ENCODE measurements at regions not wholly inside any gene's neighbourhood (a gene's known extent, or its start where the extent isn't known, plus 50 kb on each side); places are given as distances from the start of the nearest gene placed in this dataset.

GRCh38 chr2:126238251-126238650 lies 417.7 kb upstream of the GYPC start:
- TF ChIP-seq RAD21 (IDR thresholded peaks at IDR 0.05) = no peak
- no peak for TF ChIP-seq FOXA2 (IDR thresholded peaks at IDR 0.05)
- TF ChIP-seq CTCF (IDR thresholded peaks at IDR 0.05; ENCODE audit: low read depth, low read length, missing input control) = no peak
- TF ChIP-seq ATF3 (IDR thresholded peaks at IDR 0.05) = no peak
- TF ChIP-seq REST (IDR thresholded peaks at IDR 0.05) = no peak
- TF ChIP-seq ZBTB33 (IDR thresholded peaks at IDR 0.05) = no peak
- TF ChIP-seq EGR1 (IDR thresholded peaks at IDR 0.05; ENCODE audit: low read depth in 2 of 2) = no peak
- TF ChIP-seq JUND (IDR thresholded peaks at IDR 0.05) = no peak
- TF ChIP-seq HNF4A (conservative IDR thresholded peaks at IDR 0.05) = no peak
- TF ChIP-seq NR2F2 (IDR thresholded peaks at IDR 0.05) = no peak
- TF ChIP-seq MAX (IDR thresholded peaks at IDR 0.05) = no peak
- TF ChIP-seq TAF1 (conservative IDR thresholded peaks at IDR 0.05) = no peak
- no peak for TF ChIP-seq HNF4G (IDR thresholded peaks at IDR 0.05)
- no peak for TF ChIP-seq FOXA1 (IDR thresholded peaks at IDR 0.05)
- Histone ChIP-seq H3K27ac (ENCODE audit: low read depth in 1 of 2, low read length in 2 of 2) (no peak overlapping the region), H3K9me3 (ENCODE audit: control insufficient read depth in 4 of 4, low read length in 3 of 4) (no peaks in the 10 kb centered on the region), H3K9ac (ENCODE audit: low read depth in 1 of 2, low read length in 2 of 2) (no peak overlapping the region), H3K4me1 (ENCODE audit: control insufficient read depth in 4 of 4, insufficient read depth in 4 of 4, low read length in 3 of 4) (no peaks in the 10 kb centered on the region), H3K27me3 (ENCODE audit: control insufficient read depth in 4 of 4, insufficient read depth in 4 of 4, low read length in 3 of 4) (peaks cover 0 to 5% (median 0%) of the 10 kb centered on the region in 4 donors), H3K36me3 (ENCODE audit: control insufficient read depth in 4 of 4, insufficient read depth in 3 of 4, low read depth in 1 of 4, low read length in 3 of 4) (no peaks in the 10 kb centered on the region), H3K4me3 (ENCODE audit: low read depth in 1 of 3, low read length in 3 of 3) (no peak overlapping the region)
- no peak for DNase-seq (ENCODE audit: low spot score)
- 93% methylated on average over 5 of the region's 5 CpGs for WGBS

GRCh38 chr2:126239320-126239955 lies 416.5 kb upstream of the GYPC start:
- Histone ChIP-seq H3K27me3 (ENCODE audit: control insufficient read depth in 4 of 4, insufficient read depth in 4 of 4, low read length in 3 of 4) (peaks cover 0 to 5% (median 0%) of the 10 kb centered on the region in 4 donors), H3K36me3 (ENCODE audit: control insufficient read depth in 4 of 4, insufficient read depth in 3 of 4, low read depth in 1 of 4, low read length in 3 of 4) (no peaks in the 10 kb centered on the region), H3K9ac (ENCODE audit: low read depth in 1 of 2, low read length in 2 of 2) (no peak overlapping the region), H3K27ac (ENCODE audit: low read depth in 1 of 2, low read length in 2 of 2) (no peak overlapping the region), H3K4me3 (ENCODE audit: low read depth in 1 of 3, low read length in 3 of 3) (no peak overlapping the region), H3K4me1 (ENCODE audit: control insufficient read depth in 4 of 4, insufficient read depth in 4 of 4, low read length in 3 of 4) (no peaks in the 10 kb centered on the region), H3K9me3 (ENCODE audit: control insufficient read depth in 4 of 4, low read length in 3 of 4) (no peaks in the 10 kb centered on the region)
- TF ChIP-seq RXRA (IDR thresholded peaks at IDR 0.05) (no peak), CTCF (IDR thresholded peaks at IDR 0.05; ENCODE audit: low read depth, low read length, missing input control) (no peak)
- WGBS = 74% methylated on average over 5 of the region's 5 CpGs
- DNase-seq (ENCODE audit: low spot score) = no peak
